ENCODE measurements at regions not wholly inside any gene's neighbourhood (a gene's known extent, or its start where the extent isn't known, plus 50 kb on each side); places are given as distances from the start of the nearest gene placed in this dataset.

DNA sequence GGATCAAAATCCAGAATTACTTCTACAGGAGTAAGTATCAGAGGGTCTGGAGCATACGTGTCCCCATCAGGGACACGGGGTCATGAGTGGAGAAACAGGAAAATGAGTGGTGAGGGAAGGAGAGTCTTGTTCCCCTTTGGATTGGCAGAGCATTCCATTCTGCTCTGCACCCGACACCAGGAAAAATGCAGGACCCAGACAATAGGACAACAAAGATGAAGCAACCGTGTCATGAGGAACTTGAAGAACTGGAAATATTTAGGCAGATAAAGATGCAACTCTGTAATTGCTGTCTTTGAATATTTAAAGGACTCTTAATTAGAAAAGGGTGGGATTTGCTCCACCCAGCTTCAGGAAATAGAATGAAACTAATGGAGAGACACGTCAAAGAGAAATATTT lies 89.0 kb upstream of the BLID start:
- CTCF ChIA-PET, result interaction anchor here (1.3 to 3.5 kb wide), 3 partner anchors 10 to 301 kb away, joined by 3 to 24 read pairs (median 5); no protein-coding TSS in a partner anchor
- H3K4me3 Mint-ChIP-seq, result no peak overlapping the region
- ATAC-seq (no peak), DNase-seq (ENCODE audit: low spot score) (no peak)
- no peak overlapping the region for H3K27ac Mint-ChIP-seq
- TF ChIP-seq FOXJ3 (CRISPR knock-in tag; IDR thresholded peaks at IDR 0.05; ENCODE audit: borderline replicate concordance) (no peak), SMAD4 (CRISPR knock-in tag; IDR thresholded peaks at IDR 0.05) (no peak)
- POLR2A ChIA-PET, result no interaction called here
- H3K9me3 Mint-ChIP-seq, result no peaks in the 10 kb centered on the region
- H3K4me1 Mint-ChIP-seq, result peaks cover 6% of the 10 kb centered on the region
- H3K27me3 Mint-ChIP-seq (ENCODE audit: low read depth), result no peaks in the 10 kb centered on the region
- no peaks in the 10 kb centered on the region for H3K36me3 Mint-ChIP-seq

DNA sequence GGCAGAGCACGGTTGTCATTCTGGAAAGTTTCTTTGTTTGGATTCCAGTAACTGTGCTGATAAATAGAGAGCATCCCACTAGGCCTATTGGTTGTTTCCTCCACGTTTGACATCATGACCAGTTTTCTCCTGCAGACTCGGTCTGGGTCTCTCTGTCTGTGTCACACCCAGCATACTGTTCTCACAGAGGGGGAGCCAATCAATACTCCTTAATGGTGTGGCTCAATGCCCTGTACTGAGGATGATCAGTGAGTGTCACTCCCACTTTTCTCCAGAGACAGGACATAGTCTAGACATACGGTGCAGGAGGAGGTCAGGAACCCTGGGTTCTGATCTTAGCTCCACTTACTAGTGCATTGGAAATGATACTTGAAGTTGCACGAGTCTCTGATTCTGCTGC lies 88.2 kb upstream of the BLID start:
- TF ChIP-seq EMX1 (CRISPR knock-in tag; IDR thresholded peaks at IDR 0.05) (no peak), JUN (CRISPR knock-in tag; IDR thresholded peaks at IDR 0.05) (no peak), TEAD1 (CRISPR knock-in tag; IDR thresholded peaks at IDR 0.05) (no peak), GTF2I (CRISPR knock-in tag; conservative IDR thresholded peaks at IDR 0.05) (no peak), NFYB (CRISPR knock-in tag; conservative IDR thresholded peaks at IDR 0.05; ENCODE audit: low read depth) (no peak), SMAD3 (CRISPR knock-in tag; IDR thresholded peaks at IDR 0.05; ENCODE audit: borderline replicate concordance) (no peak), SOX15 (CRISPR knock-in tag; IDR thresholded peaks at IDR 0.05) (no peak), ETV6 (CRISPR knock-in tag; IDR thresholded peaks at IDR 0.05) (no peak)
- TF ChIP-seq, protein P1, sequence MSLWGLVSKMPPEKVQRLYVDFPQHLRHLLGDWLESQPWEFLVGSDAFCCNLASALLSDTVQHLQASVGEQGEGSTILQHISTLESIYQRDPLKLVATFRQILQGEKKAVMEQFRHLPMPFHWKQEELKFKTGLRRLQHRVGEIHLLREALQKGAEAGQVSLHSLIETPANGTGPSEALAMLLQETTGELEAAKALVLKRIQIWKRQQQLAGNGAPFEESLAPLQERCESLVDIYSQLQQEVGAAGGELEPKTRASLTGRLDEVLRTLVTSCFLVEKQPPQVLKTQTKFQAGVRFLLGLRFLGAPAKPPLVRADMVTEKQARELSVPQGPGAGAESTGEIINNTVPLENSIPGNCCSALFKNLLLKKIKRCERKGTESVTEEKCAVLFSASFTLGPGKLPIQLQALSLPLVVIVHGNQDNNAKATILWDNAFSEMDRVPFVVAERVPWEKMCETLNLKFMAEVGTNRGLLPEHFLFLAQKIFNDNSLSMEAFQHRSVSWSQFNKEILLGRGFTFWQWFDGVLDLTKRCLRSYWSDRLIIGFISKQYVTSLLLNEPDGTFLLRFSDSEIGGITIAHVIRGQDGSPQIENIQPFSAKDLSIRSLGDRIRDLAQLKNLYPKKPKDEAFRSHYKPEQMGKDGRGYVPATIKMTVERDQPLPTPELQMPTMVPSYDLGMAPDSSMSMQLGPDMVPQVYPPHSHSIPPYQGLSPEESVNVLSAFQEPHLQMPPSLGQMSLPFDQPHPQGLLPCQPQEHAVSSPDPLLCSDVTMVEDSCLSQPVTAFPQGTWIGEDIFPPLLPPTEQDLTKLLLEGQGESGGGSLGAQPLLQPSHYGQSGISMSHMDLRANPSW (CRISPR knock-in tag; conservative IDR thresholded peaks at IDR 0.05; ENCODE audit: low read depth), result no peak
- TF ChIP-seq, protein P2, sequence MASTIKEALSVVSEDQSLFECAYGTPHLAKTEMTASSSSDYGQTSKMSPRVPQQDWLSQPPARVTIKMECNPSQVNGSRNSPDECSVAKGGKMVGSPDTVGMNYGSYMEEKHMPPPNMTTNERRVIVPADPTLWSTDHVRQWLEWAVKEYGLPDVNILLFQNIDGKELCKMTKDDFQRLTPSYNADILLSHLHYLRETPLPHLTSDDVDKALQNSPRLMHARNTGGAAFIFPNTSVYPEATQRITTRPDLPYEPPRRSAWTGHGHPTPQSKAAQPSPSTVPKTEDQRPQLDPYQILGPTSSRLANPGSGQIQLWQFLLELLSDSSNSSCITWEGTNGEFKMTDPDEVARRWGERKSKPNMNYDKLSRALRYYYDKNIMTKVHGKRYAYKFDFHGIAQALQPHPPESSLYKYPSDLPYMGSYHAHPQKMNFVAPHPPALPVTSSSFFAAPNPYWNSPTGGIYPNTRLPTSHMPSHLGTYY (CRISPR knock-in tag; IDR thresholded peaks at IDR 0.05), result no peak
- TF ChIP-seq, protein P3, sequence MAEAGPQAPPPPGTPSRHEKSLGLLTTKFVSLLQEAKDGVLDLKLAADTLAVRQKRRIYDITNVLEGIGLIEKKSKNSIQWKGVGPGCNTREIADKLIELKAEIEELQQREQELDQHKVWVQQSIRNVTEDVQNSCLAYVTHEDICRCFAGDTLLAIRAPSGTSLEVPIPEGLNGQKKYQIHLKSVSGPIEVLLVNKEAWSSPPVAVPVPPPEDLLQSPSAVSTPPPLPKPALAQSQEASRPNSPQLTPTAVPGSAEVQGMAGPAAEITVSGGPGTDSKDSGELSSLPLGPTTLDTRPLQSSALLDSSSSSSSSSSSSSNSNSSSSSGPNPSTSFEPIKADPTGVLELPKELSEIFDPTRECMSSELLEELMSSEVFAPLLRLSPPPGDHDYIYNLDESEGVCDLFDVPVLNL (CRISPR knock-in tag; IDR thresholded peaks at IDR 0.05; ENCODE audit: borderline replicate concordance, low read depth), result no peak
- TF ChIP-seq, protein P4, sequence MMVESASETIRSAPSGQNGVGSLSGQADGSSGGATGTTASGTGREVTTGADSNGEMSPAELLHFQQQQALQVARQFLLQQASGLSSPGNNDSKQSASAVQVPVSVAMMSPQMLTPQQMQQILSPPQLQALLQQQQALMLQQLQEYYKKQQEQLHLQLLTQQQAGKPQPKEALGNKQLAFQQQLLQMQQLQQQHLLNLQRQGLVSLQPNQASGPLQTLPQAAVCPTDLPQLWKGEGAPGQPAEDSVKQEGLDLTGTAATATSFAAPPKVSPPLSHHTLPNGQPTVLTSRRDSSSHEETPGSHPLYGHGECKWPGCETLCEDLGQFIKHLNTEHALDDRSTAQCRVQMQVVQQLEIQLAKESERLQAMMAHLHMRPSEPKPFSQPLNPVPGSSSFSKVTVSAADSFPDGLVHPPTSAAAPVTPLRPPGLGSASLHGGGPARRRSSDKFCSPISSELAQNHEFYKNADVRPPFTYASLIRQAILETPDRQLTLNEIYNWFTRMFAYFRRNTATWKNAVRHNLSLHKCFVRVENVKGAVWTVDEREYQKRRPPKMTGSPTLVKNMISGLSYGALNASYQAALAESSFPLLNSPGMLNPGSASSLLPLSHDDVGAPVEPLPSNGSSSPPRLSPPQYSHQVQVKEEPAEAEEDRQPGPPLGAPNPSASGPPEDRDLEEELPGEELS (CRISPR knock-in tag; IDR thresholded peaks at IDR 0.05), result no peak
- TF ChIP-seq, protein P5, sequence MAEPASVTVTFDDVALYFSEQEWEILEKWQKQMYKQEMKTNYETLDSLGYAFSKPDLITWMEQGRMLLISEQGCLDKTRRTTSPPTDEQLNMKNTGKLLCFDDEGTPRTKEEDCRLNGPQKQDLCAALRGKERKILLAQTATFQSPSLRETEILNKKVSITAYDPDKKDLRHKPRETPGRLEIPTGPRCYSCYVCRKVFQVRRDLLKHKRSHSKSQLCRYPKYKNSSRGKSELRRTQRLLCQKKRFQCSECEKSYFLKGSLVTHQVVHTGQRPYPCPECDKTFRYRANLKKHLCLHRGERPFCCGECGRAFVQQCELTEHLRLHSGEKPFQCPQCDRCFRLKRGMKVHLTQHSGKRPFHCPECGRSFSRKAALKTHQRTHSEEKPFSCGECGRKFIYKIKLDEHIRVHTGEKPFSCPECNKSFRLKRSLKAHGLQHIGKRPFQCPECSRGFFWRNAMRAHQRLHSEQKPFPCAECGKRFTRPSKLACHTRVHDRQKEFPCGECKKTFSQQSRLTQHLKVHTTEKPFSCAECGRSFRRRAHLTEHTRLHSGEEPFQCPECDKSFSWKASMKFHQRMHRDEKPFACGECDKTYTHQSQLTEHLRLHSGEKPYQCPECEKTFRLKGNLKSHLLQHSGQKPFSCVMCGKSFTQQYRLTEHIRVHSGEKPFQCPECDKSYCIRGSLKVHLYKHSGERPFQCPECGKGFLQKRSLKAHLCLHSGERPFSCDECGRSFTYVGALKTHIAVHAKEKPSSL (CRISPR knock-in tag; conservative IDR thresholded peaks at IDR 0.05), result no peak
- TF ChIP-seq, protein P6, sequence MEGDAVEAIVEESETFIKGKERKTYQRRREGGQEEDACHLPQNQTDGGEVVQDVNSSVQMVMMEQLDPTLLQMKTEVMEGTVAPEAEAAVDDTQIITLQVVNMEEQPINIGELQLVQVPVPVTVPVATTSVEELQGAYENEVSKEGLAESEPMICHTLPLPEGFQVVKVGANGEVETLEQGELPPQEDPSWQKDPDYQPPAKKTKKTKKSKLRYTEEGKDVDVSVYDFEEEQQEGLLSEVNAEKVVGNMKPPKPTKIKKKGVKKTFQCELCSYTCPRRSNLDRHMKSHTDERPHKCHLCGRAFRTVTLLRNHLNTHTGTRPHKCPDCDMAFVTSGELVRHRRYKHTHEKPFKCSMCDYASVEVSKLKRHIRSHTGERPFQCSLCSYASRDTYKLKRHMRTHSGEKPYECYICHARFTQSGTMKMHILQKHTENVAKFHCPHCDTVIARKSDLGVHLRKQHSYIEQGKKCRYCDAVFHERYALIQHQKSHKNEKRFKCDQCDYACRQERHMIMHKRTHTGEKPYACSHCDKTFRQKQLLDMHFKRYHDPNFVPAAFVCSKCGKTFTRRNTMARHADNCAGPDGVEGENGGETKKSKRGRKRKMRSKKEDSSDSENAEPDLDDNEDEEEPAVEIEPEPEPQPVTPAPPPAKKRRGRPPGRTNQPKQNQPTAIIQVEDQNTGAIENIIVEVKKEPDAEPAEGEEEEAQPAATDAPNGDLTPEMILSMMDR (IDR thresholded peaks at IDR 0.05), result no peak
- TF ChIP-seq, protein P7, sequence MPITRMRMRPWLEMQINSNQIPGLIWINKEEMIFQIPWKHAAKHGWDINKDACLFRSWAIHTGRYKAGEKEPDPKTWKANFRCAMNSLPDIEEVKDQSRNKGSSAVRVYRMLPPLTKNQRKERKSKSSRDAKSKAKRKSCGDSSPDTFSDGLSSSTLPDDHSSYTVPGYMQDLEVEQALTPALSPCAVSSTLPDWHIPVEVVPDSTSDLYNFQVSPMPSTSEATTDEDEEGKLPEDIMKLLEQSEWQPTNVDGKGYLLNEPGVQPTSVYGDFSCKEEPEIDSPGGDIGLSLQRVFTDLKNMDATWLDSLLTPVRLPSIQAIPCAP (CRISPR knock-in tag; IDR thresholded peaks at IDR 0.05), result no peak
- TF ChIP-seq, protein P8, sequence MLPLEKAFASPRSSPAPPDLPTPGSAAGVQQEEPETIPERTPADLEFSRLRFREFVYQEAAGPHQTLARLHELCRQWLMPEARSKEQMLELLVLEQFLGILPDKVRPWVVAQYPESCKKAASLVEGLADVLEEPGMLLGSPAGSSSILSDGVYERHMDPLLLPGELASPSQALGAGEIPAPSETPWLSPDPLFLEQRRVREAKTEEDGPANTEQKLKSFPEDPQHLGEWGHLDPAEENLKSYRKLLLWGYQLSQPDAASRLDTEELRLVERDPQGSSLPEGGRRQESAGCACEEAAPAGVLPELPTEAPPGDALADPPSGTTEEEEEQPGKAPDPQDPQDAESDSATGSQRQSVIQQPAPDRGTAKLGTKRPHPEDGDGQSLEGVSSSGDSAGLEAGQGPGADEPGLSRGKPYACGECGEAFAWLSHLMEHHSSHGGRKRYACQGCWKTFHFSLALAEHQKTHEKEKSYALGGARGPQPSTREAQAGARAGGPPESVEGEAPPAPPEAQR (CRISPR knock-in tag; IDR thresholded peaks at IDR 0.05), result no peak
- TF ChIP-seq, protein P9, sequence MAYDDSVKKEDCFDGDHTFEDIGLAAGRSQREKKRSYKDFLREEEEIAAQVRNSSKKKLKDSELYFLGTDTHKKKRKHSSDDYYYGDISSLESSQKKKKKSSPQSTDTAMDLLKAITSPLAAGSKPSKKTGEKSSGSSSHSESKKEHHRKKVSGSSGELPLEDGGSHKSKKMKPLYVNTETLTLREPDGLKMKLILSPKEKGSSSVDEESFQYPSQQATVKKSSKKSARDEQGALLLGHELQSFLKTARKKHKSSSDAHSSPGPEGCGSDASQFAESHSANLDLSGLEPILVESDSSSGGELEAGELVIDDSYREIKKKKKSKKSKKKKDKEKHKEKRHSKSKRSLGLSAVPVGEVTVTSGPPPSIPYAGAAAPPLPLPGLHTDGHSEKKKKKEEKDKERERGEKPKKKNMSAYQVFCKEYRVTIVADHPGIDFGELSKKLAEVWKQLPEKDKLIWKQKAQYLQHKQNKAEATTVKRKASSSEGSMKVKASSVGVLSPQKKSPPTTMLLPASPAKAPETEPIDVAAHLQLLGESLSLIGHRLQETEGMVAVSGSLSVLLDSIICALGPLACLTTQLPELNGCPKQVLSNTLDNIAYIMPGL (CRISPR knock-in tag; IDR thresholded peaks at IDR 0.05), result no peak
- DNase-seq (ENCODE audit: low spot score), result no peak
- CTCF ChIA-PET, result interaction anchor here (1.3 to 3.5 kb wide), 4 partner anchors 11 to 550 kb away, joined by 5 to 31 read pairs (median 20); no protein-coding TSS in a partner anchor
- peaks cover 6% of the 10 kb centered on the region for H3K4me1 Mint-ChIP-seq
- H3K27me3 Mint-ChIP-seq (ENCODE audit: low read depth), result no peaks in the 10 kb centered on the region
- H3K4me3 Mint-ChIP-seq, result no peak overlapping the region
- no peak for ATAC-seq
- no peak overlapping the region for H3K27ac Mint-ChIP-seq
- H3K9me3 Mint-ChIP-seq, result no peaks in the 10 kb centered on the region
- no peaks in the 10 kb centered on the region for H3K36me3 Mint-ChIP-seq
- POLR2A ChIA-PET, result no interaction called here

All from WTC11 (cell line).